Erythroblast (primary cell): ENCODE measurements at regions not wholly inside any gene's neighbourhood (a gene's known extent, or its start where the extent isn't known, plus 50 kb on each side); places are given as distances from the start of the nearest gene placed in this dataset.

Experiments
- GATA1 ChIP-seq: IDR thresholded peaks from 2 replicates; pipeline ENCODE4 v1.6.1; 2011; ENCODE audit warnings: low read depth, mild to moderate bottlenecking, control low read depth, low read length, moderate library complexity
- POLR2A ChIP-seq: IDR thresholded peaks from 2 replicates; pipeline ENCODE4 v1.6.1; 2011; ENCODE audit warnings: mild to moderate bottlenecking, low read length

DNA sequence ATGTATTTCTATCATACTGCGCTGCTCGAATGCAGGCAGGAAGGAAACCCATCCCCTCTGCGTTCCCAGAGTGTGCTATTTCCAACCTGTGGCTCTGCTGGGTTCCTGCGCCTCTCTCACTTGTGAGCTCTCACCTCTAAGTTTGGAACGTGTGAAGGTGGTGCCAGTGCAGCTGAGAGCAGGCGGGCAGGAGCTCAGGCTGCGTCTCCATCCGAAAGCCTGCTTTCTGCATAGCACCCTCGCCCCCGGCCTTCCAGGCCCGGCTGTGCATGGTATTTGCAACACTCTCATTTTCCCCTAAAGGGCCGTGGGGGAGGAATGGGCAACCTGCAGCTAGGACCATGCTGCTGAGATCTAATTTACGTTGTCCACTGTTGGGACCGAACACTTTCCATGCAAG is 288.0 kb upstream of the TSHZ2 start:
- TF ChIP-seq POLR2A (no peak), GATA1 (no peak)
